HUES6 (cell line): ENCODE measurements at regions not wholly inside any gene's neighbourhood (a gene's known extent, or its start where the extent isn't known, plus 50 kb on each side); places are given as distances from the start of the nearest gene placed in this dataset.

Source experiments
- H3K27ac ChIP-seq: 2 replicates; pipeline ENCODE4 v1.7.0; 2013; ENCODE audit warnings: low read depth, mild to moderate bottlenecking, low read length, inconsistent platforms
- H3K27me3 ChIP-seq: 2 replicates; pipeline ENCODE4 v1.6.1; 2013; ENCODE audit warnings: low read length; ENCODE audit not compliant: control insufficient read depth, insufficient read depth
- H3K36me3 ChIP-seq: 2 replicates; pipeline ENCODE4 v1.6.1; 2013; ENCODE audit warnings: low read length; ENCODE audit not compliant: control insufficient read depth, insufficient read depth
- H3K4me1 ChIP-seq: 2 replicates; pipeline ENCODE4 v1.6.1; 2013; ENCODE audit warnings: low read length; ENCODE audit not compliant: control insufficient read depth, insufficient read depth
- H3K4me3 ChIP-seq: 2 replicates; pipeline ENCODE4 v1.5.1; 2013; ENCODE audit warnings: low read depth, low read length
- H3K9ac ChIP-seq: one replicate; pipeline ENCODE4 v1.6.1; 2013; ENCODE audit warnings: mild to moderate bottlenecking, low read length
- H3K9me3 ChIP-seq: 2 replicates; pipeline ENCODE4 v1.6.1; 2013; ENCODE audit warnings: low read depth, low read length; ENCODE audit not compliant: control insufficient read depth, insufficient read depth

DNA sequence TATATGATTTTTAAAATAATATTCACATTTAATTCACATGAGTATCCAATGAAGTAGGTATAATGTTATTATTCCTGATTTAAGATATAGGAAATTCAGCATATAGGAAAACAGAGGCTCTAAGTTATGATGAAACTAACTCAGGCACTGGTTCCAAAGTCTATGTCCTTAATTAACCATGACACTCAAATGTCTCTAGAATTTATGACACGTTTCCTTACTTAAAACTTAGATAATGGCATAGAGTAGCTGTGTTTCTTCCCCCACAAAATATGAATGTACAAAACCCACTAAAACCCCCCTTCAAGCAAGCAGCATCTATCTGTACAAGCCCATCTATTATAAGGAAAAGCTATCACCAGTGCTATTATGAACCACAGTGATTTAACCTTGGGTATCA is 72.9 kb upstream of the CDK1 start:
- peaks cover 10% of the 10 kb centered on the region; the same call in 1 of the 2 replicates for H3K9me3 ChIP-seq
- H3K4me1 ChIP-seq: no peaks in the 10 kb centered on the region; the same call in 1 of the 2 replicates
- H3K9ac ChIP-seq: no peak overlapping the region
- H3K36me3 ChIP-seq: no peaks in the 10 kb centered on the region
- H3K4me3 ChIP-seq: no peak overlapping the region
- no peak overlapping the region for H3K27ac ChIP-seq
- H3K27me3 ChIP-seq: no peaks in the 10 kb centered on the region

GRCh38 chr10:60704471-60704870 is 73.8 kb upstream of the CDK1 start:
- H3K27me3 ChIP-seq: no peaks in the 10 kb centered on the region
- no peaks in the 10 kb centered on the region for H3K36me3 ChIP-seq
- H3K4me3 ChIP-seq: no peak overlapping the region
- H3K27ac ChIP-seq: no peak overlapping the region
- H3K9me3 ChIP-seq: peaks cover 10% of the 10 kb centered on the region; the same call in 1 of the 2 replicates
- no peaks in the 10 kb centered on the region; the same call in 1 of the 2 replicates for H3K4me1 ChIP-seq
- no peak overlapping the region for H3K9ac ChIP-seq

- H3K36me3 ChIP-seq: no peaks in the 10 kb centered on the region
- H3K9ac ChIP-seq: no peak overlapping the region
- H3K27me3 ChIP-seq: no peaks in the 10 kb centered on the region
- H3K4me3 ChIP-seq: no peak overlapping the region
- peaks cover 7% of the 10 kb centered on the region; the same call in 1 of the 2 replicates for H3K9me3 ChIP-seq
- no peaks in the 10 kb centered on the region; the same call in 1 of the 2 replicates for H3K4me1 ChIP-seq
- no peak overlapping the region for H3K27ac ChIP-seq
Measured at GRCh38 chr10:60703266-60704041, 74.8 kb upstream of the CDK1 start.

DNA sequence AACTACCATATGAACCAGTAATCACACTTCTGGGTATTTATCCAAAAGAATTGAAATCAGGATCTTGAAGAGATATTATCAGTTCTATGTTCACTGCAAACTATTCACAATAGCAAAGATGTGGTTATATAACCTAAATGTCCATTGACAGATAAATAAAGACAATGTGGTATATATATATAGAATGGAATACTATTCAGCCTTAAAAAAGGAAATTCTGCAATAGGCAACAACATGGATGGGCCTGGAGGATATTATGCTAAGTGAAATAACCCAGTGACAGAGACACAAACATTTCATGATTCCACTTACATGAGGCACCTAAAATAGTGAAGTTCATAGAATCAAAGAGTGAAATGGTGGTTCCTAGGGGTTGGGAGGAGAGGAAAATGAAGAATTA is 90.6 kb upstream of the CDK1 start:
- Histone ChIP-seq H3K4me3 (no peak overlapping the region), H3K9me3 (peaks cover 10% of the 10 kb centered on the region), H3K9ac (no peak overlapping the region), H3K27me3 (no peaks in the 10 kb centered on the region), H3K4me1 (no peaks in the 10 kb centered on the region), H3K36me3 (peaks cover 4% of the 10 kb centered on the region; the same call in 1 of the 2 replicates), H3K27ac (no peak overlapping the region)

- Histone ChIP-seq H3K9ac (no peak overlapping the region), H3K9me3 (0 out of 2 replicates have a peak, but pooled peaks cover 3% of the 10 kb centered on the region), H3K27ac (no peak overlapping the region), H3K36me3 (no peaks in the 10 kb centered on the region), H3K4me1 (no peaks in the 10 kb centered on the region), H3K27me3 (no peaks in the 10 kb centered on the region), H3K4me3 (no peak overlapping the region)
Measured at GRCh38 chr10:60684091-60684490, 94.2 kb upstream of the CDK1 start.

DNA sequence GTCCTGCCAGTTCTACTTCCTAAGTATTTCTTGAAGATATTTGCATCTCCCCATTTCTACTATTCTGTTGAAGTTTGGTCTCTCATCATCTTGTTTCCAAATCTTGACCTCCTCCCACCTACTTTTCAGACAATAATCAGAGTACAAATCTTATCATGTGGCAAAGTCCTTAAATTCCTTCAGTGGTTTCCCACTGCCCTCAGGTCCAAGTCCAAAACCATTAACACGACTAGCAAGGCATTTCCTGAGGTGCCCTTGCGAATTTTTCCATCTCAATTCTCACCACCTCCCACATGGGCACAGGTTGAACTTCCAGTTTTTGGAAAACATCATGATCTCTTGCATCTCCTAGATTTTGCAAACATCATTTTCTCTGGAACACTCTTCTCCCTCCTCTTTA is 97.2 kb upstream of the CDK1 start:
- 0 out of 2 replicates have a peak, but pooled peaks cover 3% of the 10 kb centered on the region for H3K9me3 ChIP-seq
- H3K27ac ChIP-seq: no peak overlapping the region
- H3K27me3 ChIP-seq: no peaks in the 10 kb centered on the region
- no peak overlapping the region for H3K9ac ChIP-seq
- no peaks in the 10 kb centered on the region for H3K36me3 ChIP-seq
- H3K4me1 ChIP-seq: peaks cover 6% of the 10 kb centered on the region; the same call in 1 of the 2 replicates
- H3K4me3 ChIP-seq: no peak overlapping the region

GRCh38 chr10:60679388-60679990 is 98.8 kb upstream of the CDK1 start:
- no peak overlapping the region for H3K27ac ChIP-seq
- no peak overlapping the region for H3K4me3 ChIP-seq
- H3K27me3 ChIP-seq: no peaks in the 10 kb centered on the region
- no peak overlapping the region for H3K9ac ChIP-seq
- no peaks in the 10 kb centered on the region for H3K36me3 ChIP-seq
- 0 out of 2 replicates have a peak, but pooled peaks cover 3% of the 10 kb centered on the region for H3K9me3 ChIP-seq
- H3K4me1 ChIP-seq: peaks cover 6% of the 10 kb centered on the region; the same call in 1 of the 2 replicates

GRCh38 chr10:60678978-60679377 is 99.3 kb upstream of the CDK1 start:
- no peak overlapping the region for H3K9ac ChIP-seq
- H3K27me3 ChIP-seq: no peaks in the 10 kb centered on the region
- H3K9me3 ChIP-seq: 0 out of 2 replicates have a peak, but pooled peaks cover 6% of the 10 kb centered on the region
- no peak overlapping the region for H3K4me3 ChIP-seq
- H3K27ac ChIP-seq: no peak overlapping the region
- peaks cover 6% of the 10 kb centered on the region; the same call in 1 of the 2 replicates for H3K4me1 ChIP-seq
- no peaks in the 10 kb centered on the region for H3K36me3 ChIP-seq

- H3K36me3 ChIP-seq: 0 out of 2 replicates have a peak, but pooled peaks cover 3% of the 10 kb centered on the region
- H3K4me1 ChIP-seq: peaks cover 6% of the 10 kb centered on the region; the same call in 1 of the 2 replicates
- peaks cover 10% of the 10 kb centered on the region; the same call in 1 of the 2 replicates for H3K9me3 ChIP-seq
- H3K9ac ChIP-seq: no peak overlapping the region
- H3K4me3 ChIP-seq: no peak overlapping the region
- H3K27me3 ChIP-seq: no peaks in the 10 kb centered on the region
- H3K27ac ChIP-seq: no peak overlapping the region
Measured at GRCh38 chr10:60677531-60678129, 100.6 kb upstream of the CDK1 start.

GRCh38 chr10:60675236-60675635 is 103.0 kb upstream of the CDK1 start:
- 0 out of 2 replicates have a peak, but pooled peaks cover 3% of the 10 kb centered on the region for H3K36me3 ChIP-seq

More at GRCh38 chr10:60675236-60675635, 103.0 kb upstream of the CDK1 start:
- no peaks in the 10 kb centered on the region for H3K27me3 ChIP-seq
- no peak overlapping the region for H3K4me3 ChIP-seq
- H3K9me3 ChIP-seq: peaks cover 14% of the 10 kb centered on the region; the same call in 1 of the 2 replicates
- H3K9ac ChIP-seq: no peak overlapping the region
- H3K27ac ChIP-seq: no peak overlapping the region
- H3K4me1 ChIP-seq: peaks cover 6% of the 10 kb centered on the region; the same call in 1 of the 2 replicates
